CD4-positive, alpha-beta memory T cell (primary cell): ENCODE measurements at regions not wholly inside any gene's neighbourhood (a gene's known extent, or its start where the extent isn't known, plus 50 kb on each side); places are given as distances from the start of the nearest gene placed in this dataset.

Experiments
- CTCF ChIA-PET: fragments of 350-600 bp; sonication (Branson Sonifier 250); formaldehyde crosslinking; loops from one replicate; lab custom pipeline; 2021; ENCODE audit warnings: inconsistent platforms; ENCODE audit not compliant: partially characterized antibody; lab: Charles Lee
- POLR2A ChIA-PET: fragments of 350-600 bp; sonication (Branson Sonifier 250); formaldehyde crosslinking; loops from one replicate; lab custom pipeline; 2021; ENCODE audit not compliant: partially characterized antibody; lab: Charles Lee
- DNase-seq, 5 donors: peaks; one replicate each; pipeline versions ENCODE4 v3.0.0 to v3.0.0-alpha.2; 2020 to 2022; ENCODE audit warnings: mixed read lengths in 1 of 5
- H3K27ac ChIP-seq: one replicate; pipeline ENCODE4 v1.7.0; 2013; ENCODE audit warnings: low read depth, low read length
- H3K27me3 ChIP-seq: 2 replicates; pipeline ENCODE4 v1.7.0; 2013; ENCODE audit warnings: mild to moderate bottlenecking, low read length, moderate library complexity; ENCODE audit not compliant: insufficient read depth
- H3K36me3 ChIP-seq: 2 replicates; pipeline ENCODE4 v1.7.0; 2013; ENCODE audit warnings: mild to moderate bottlenecking, low read length, moderate library complexity; ENCODE audit not compliant: insufficient read depth
- H3K4me1 ChIP-seq: 2 replicates; pipeline ENCODE4 v1.7.0; 2013; ENCODE audit warnings: mild to moderate bottlenecking, low read length, moderate library complexity; ENCODE audit not compliant: insufficient read depth
- H3K4me3 ChIP-seq, 2 donors: one replicate each; pipeline ENCODE4 v1.7.0; 2013; ENCODE audit warnings: low read length in 2 of 2, mild to moderate bottlenecking in 1 of 2
- H3K9me3 ChIP-seq, 2 donors: one replicate each; pipeline ENCODE4 v1.7.0; 2013; ENCODE audit warnings: low read length in 2 of 2, control low read depth in 1 of 2; ENCODE audit not compliant: control insufficient read depth in 1 of 2
- H3K27ac Mint-ChIP-seq, 7 donors: one replicate each; pipeline ENCODE4 v1.8.0; 2020 to 2021; ENCODE audit warnings: mixed read lengths in 7 of 7, mild to moderate bottlenecking in 6 of 7, inconsistent platforms in 3 of 7, moderate library complexity in 3 of 7
- H3K27me3 Mint-ChIP-seq, 2 donors: one replicate each; pipeline ENCODE4 v1.8.0; 2020 to 2021; ENCODE audit warnings: mixed read lengths in 2 of 2
- H3K36me3 Mint-ChIP-seq, 2 donors: one replicate each; pipeline ENCODE4 v1.8.0; 2020 to 2021; ENCODE audit warnings: mixed read lengths in 2 of 2, inconsistent platforms in 1 of 2, mild to moderate bottlenecking in 1 of 2
- H3K4me1 Mint-ChIP-seq, 4 donors: one replicate each; pipeline ENCODE4 v1.8.0; 2020 to 2021; ENCODE audit warnings: mixed read lengths in 4 of 4, mild to moderate bottlenecking in 1 of 4
- H3K4me3 Mint-ChIP-seq, 8 donors: one replicate each; pipeline ENCODE4 v1.8.0; 2020 to 2021; ENCODE audit warnings: mixed read lengths in 8 of 8, mild to moderate bottlenecking in 7 of 8, moderate library complexity in 6 of 8, inconsistent platforms in 3 of 8
- H3K9me3 Mint-ChIP-seq, 8 donors: one replicate each; pipeline ENCODE4 v1.8.0; 2020 to 2021; ENCODE audit warnings: mixed read lengths in 8 of 8, mild to moderate bottlenecking in 5 of 8, inconsistent platforms in 3 of 8, moderate library complexity in 1 of 8
- intact Hi-C: fragments of 100-400 bp; cut with micrococcal nuclease; formaldehyde crosslinking; loops from one replicate; pipeline ENCODE4 v1.15.1; 2023

- Histone ChIP-seq H3K27ac (no peak overlapping the region), H3K4me1 (no peaks in the 10 kb centered on the region), H3K36me3 (peaks cover 38% of the 10 kb centered on the region), H3K27me3 (no peaks in the 10 kb centered on the region), H3K4me3 (no peak overlapping the region), H3K9me3 (no peaks in the 10 kb centered on the region)
- Mint-ChIP-seq H3K4me3 (no peak overlapping the region), H3K4me1 (peaks cover 0 to 4% (median 1%) of the 10 kb centered on the region in 4 donors), H3K9me3 (no peaks in the 10 kb centered on the region), H3K27ac (no peak overlapping the region), H3K36me3 (peaks cover 56 to 61% of the 10 kb centered on the region in 2 donors), H3K27me3 (no peaks in the 10 kb centered on the region)
- CTCF ChIA-PET: interaction anchor here (1.0 to 1.1 kb wide), 2 partner anchors 14 to 187 kb away, joined by 3 read pairs; no protein-coding TSS in a partner anchor
- no peak for DNase-seq
- POLR2A ChIA-PET: no interaction called here
- intact Hi-C loops: no loop called here
Observed at GRCh38 chr6:144449218-144449617, 164.1 kb downstream of the UTRN start.

GRCh38 chr6:144449911-144450597, 164.9 kb downstream of the UTRN start:
- H3K36me3 ChIP-seq: peaks cover 38% of the 10 kb centered on the region
- H3K4me3 ChIP-seq: no peak overlapping the region
- ChIA-PET CTCF (no interaction called here), POLR2A (no interaction called here)
- H3K27ac Mint-ChIP-seq: no peak overlapping the region
- peaks cover 60 to 67% of the 10 kb centered on the region in 2 donors for H3K36me3 Mint-ChIP-seq
- no peaks in the 10 kb centered on the region for H3K27me3 ChIP-seq
- H3K4me1 Mint-ChIP-seq: peaks cover 0 to 4% (median 1%) of the 10 kb centered on the region in 4 donors
- no peaks in the 10 kb centered on the region for H3K9me3 ChIP-seq
- no peak for DNase-seq
- H3K9me3 Mint-ChIP-seq: no peaks in the 10 kb centered on the region
- H3K27me3 Mint-ChIP-seq: no peaks in the 10 kb centered on the region
- intact Hi-C loops: no loop called here
- no peaks in the 10 kb centered on the region for H3K4me1 ChIP-seq
- H3K27ac ChIP-seq: no peak overlapping the region
- H3K4me3 Mint-ChIP-seq: no peak overlapping the region

GRCh38 chr6:144460327-144461095, 175.4 kb downstream of the UTRN start:
- Mint-ChIP-seq H3K27me3 (no peaks in the 10 kb centered on the region), H3K9me3 (no peaks in the 10 kb centered on the region), H3K36me3 (peaks cover 76 to 83% of the 10 kb centered on the region in 2 donors), H3K4me3 (peak overlapping the region in 7 of 8 donors; percentile 13 to 58 (median 22)), H3K27ac (peak overlapping the region; percentile 9 to 92 (median 85)), H3K4me1 (peaks cover 20 to 37% (median 25%) of the 10 kb centered on the region in 4 donors)
- no peaks in the 10 kb centered on the region for H3K27me3 ChIP-seq
- peaks cover 44% of the 10 kb centered on the region for H3K36me3 ChIP-seq
- H3K4me3 ChIP-seq: no peak overlapping the region
- peak in 2 of 5 donors; percentile 4 to 21 for DNase-seq
- POLR2A ChIA-PET: no interaction called here
- H3K9me3 ChIP-seq: no peaks in the 10 kb centered on the region
- intact Hi-C loops: no loop called here
- H3K27ac ChIP-seq: no peak overlapping the region
- H3K4me1 ChIP-seq: peaks cover 18% of the 10 kb centered on the region
- CTCF ChIA-PET: interaction anchor here (1.0 to 2.8 kb wide), 3 partner anchors 8 to 198 kb away, joined by 3 to 9 read pairs (median 3); no protein-coding TSS in a partner anchor

- POLR2A ChIA-PET: no interaction called here
- Histone ChIP-seq H3K4me1 (peaks cover 23% of the 10 kb centered on the region), H3K27ac (no peak overlapping the region), H3K27me3 (no peaks in the 10 kb centered on the region), H3K9me3 (no peaks in the 10 kb centered on the region), H3K4me3 (no peak overlapping the region), H3K36me3 (peaks cover 50% of the 10 kb centered on the region)
- DNase-seq: no peak
- Mint-ChIP-seq H3K36me3 (peaks cover 70 to 85% of the 10 kb centered on the region in 2 donors), H3K27ac (no peak overlapping the region), H3K4me3 (no peak overlapping the region), H3K9me3 (no peaks in the 10 kb centered on the region), H3K4me1 (peaks cover 23 to 43% (median 29%) of the 10 kb centered on the region in 4 donors), H3K27me3 (no peaks in the 10 kb centered on the region)
- CTCF ChIA-PET: interaction anchor here (2.8 kb wide), 1 partner anchor 19 kb away, joined by 9 read pairs; no protein-coding TSS in a partner anchor
- intact Hi-C loops: no loop called here
Observed at GRCh38 chr6:144462058-144462457, 176.9 kb downstream of the UTRN start.

GRCh38 chr6:144466716-144467115, 181.6 kb downstream of the UTRN start:
- H3K4me3 Mint-ChIP-seq: peak overlapping the region in 1 of 8 donors; percentile 15
- H3K27me3 Mint-ChIP-seq: no peaks in the 10 kb centered on the region
- H3K4me1 Mint-ChIP-seq: peaks cover 29 to 47% (median 34%) of the 10 kb centered on the region in 4 donors
- intact Hi-C loops: no loop called here
- no peak for DNase-seq
- POLR2A ChIA-PET: no interaction called here
- no peak overlapping the region for H3K27ac ChIP-seq
- no peak overlapping the region for H3K4me3 ChIP-seq
- CTCF ChIA-PET: interaction anchor here (0.7 kb wide), 2 partner anchors 15 to 204 kb away, joined by 3 read pairs; no protein-coding TSS in a partner anchor
- no peaks in the 10 kb centered on the region for H3K9me3 ChIP-seq
- H3K27ac Mint-ChIP-seq: peak overlapping the region in 6 of 7 donors; percentile 14 to 77 (median 50)
- H3K4me1 ChIP-seq: peaks cover 28% of the 10 kb centered on the region
- no peaks in the 10 kb centered on the region for H3K9me3 Mint-ChIP-seq
- H3K36me3 ChIP-seq: peaks cover 31% of the 10 kb centered on the region
- peaks cover 53 to 75% of the 10 kb centered on the region in 2 donors for H3K36me3 Mint-ChIP-seq
- H3K27me3 ChIP-seq: no peaks in the 10 kb centered on the region

- H3K27me3 Mint-ChIP-seq: no peaks in the 10 kb centered on the region
- Histone ChIP-seq H3K9me3 (no peaks in the 10 kb centered on the region), H3K4me3 (no peak overlapping the region), H3K36me3 (peaks cover 29% of the 10 kb centered on the region), H3K4me1 (peaks cover 28% of the 10 kb centered on the region), H3K27ac (no peak overlapping the region), H3K27me3 (no peaks in the 10 kb centered on the region)
- H3K36me3 Mint-ChIP-seq: peaks cover 51 to 75% of the 10 kb centered on the region in 2 donors
- peak overlapping the region in 4 of 8 donors; percentile 6 to 38 (median 24) for H3K4me3 Mint-ChIP-seq
- POLR2A ChIA-PET: interaction anchor here (1.5 to 2.0 kb wide), 2 partner anchors 9 to 114 kb away, joined by 5 read pairs; no protein-coding TSS in a partner anchor
- peak overlapping the region in 6 of 7 donors; percentile 14 to 77 (median 51) for H3K27ac Mint-ChIP-seq
- peaks cover 31 to 50% (median 38%) of the 10 kb centered on the region in 4 donors for H3K4me1 Mint-ChIP-seq
- no peaks in the 10 kb centered on the region for H3K9me3 Mint-ChIP-seq
- CTCF ChIA-PET: interaction anchor here (0.7 kb wide), 2 partner anchors 15 to 204 kb away, joined by 3 read pairs; no protein-coding TSS in a partner anchor
- DNase-seq: no peak
- intact Hi-C loops: no loop called here
Observed at GRCh38 chr6:144467172-144467762, 182.1 kb downstream of the UTRN start.
